ENCODE measurements at regions not wholly inside any gene's neighbourhood (a gene's known extent, or its start where the extent isn't known, plus 50 kb on each side); places are given as distances from the start of the nearest gene placed in this dataset.

GRCh38 chr1:201625851-201626251 lies 86.9 kb downstream of the NAV1 start (continued):
- TF ChIP-seq CHD7 (IDR thresholded peaks at IDR 0.05; ENCODE audit: insufficient replicate concordance, low read length) (no peak), RAD21 (IDR thresholded peaks at IDR 0.05 in 1 of 2, conservative IDR thresholded peaks at IDR 0.05 in 1 of 2; ENCODE audit: low read depth in 2 of 2, low read length in 2 of 2) (no peak), RFX5 (IDR thresholded peaks at IDR 0.05; ENCODE audit: borderline replicate concordance, low read depth, low read length) (no peak)

Measured in H1 (cell line).